GOT3 (cell line): ENCODE measurements at regions not wholly inside any gene's neighbourhood (a gene's known extent, or its start where the extent isn't known, plus 50 kb on each side); places are given as distances from the start of the nearest gene placed in this dataset.

Experiments
- DNase-seq: peaks from one replicate; lab custom pipeline; 2025; ENCODE audit warnings: mixed read lengths; lab: John Stamatoyannopoulos, UW

DNA sequence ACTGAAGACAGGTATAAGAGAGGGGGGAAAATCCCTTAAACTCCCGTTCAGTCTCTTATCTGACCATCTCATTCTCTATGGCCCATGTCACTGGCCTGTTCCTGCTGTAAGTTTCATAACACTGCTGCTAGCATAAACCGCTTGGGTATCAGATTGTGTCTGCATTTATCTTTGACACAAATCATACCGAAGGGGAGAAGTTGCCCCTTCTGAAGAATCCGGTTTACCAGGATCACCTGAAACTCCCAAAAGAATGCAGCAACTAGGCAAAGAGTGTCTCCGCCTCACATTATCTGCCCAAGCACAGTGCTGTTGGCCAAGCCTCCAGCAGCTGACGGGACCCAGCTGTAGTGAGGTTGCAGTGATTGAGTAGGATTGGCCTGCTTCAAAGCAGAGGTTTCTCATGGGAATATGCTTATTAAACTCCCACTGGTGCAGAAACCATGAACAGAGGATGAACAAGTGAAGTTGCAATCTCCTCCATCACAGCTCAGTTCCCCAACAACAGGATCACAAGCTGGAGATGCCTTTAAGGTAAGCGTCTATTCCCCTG lies 71.3 kb upstream of the PUDP start:
- DNase-seq = no peak

DNA sequence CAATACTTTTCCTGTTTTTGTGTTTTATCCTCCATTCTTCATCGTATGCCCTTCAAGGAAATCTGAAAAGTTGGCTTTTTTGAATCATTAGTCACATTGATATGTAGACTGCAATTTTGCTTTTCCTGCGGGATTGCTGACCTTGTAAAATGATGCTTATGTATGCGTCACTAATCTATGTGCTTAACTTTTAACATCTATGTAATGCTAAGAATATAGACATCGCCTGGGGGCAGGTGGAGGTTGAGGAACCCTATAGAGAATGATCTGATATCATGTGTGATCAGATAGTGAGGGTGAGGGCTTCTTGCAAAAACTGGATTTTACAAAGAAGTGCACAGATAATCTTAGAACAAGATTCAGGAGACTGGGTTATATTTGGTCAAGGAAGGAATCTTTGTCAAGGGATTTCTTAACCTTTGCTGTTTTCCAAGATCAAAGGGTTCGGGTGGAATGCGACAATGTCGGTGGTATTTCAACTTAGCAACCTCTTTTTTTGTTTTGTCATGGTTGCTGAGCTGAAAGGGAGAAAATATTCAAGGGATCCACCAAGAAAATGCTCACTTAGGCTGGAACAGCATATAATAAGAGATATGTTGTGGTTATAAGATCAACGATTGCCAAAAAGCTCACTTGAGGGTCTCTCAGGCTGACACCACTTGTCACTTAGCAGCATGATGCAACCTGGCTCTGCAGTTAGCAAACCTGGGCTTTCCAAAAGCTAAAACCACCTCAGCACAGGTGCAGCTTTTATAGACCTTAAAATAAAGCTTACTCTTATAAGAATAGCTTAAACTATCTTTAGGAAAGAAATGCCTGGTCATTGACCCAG lies 70.6 kb upstream of the PUDP start:
- DNase-seq = no peak

DNA sequence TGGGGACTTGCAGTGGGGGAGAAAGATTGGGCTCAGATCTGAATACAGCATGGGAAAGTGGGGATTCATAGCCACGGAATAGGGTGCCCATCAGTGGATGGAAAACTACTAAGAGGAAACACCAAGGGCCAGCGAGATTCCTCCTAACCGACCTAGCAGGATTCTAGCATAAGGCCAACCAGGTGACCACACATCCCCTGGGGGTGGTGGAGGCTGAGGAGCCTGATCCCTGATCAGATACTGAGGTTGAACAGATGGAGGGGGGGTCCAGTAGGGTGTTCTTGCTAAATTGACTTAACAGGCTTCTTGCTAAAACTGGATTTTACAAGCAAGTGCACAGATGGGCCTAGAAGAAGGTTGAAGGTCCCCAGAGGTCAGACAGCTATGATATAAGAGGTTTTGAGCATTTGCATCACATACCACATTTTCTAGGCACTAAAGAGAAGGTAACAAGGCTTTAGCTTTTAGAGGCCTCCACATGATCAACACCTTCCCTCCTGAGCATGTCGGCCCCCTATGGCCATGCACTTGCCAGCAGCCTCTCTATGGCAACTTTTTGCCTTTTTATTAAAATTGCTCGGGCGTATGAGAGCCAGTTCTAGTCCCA lies 69.1 kb upstream of the PUDP start:
- DNase-seq = no peak

DNA sequence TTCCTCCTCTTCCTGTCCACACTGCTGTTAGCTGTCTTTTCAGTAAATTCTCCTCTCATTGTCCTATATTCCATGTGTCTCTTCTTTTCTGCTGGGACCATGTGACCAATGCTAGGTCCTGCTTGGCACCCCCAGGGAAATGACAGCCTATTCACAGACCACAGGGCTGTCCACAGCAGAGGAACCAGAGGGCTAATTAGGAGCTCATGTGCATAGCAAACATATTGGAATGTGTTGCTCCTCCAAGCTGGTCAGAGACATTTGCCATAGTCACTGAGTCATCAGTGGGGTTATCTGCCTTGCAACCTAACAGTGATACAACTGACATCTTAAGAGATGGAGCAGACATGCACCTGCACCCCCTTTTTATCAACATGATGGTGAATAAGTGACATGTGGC lies 67.9 kb upstream of the PUDP start:
- DNase-seq = no peak

DNA sequence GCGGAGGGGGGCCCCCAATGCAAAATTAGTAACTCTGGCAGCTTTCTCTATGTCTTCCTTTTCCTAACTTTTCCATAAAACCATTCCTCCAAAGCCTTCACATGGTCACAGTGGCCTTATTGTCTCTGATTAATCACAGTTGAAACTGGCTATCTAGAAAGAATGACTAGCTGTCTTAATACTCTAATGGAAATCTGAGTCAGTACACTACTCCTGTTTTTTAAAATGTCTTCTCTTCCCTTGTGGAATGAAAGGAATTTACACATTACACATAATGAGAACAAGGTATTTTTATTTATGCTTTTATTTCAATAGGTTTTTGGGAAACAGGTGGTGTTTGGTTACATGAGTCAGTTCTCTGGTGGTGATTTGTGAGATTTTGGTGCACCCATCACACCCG lies 66.3 kb upstream of the PUDP start:
- no peak for DNase-seq

DNA sequence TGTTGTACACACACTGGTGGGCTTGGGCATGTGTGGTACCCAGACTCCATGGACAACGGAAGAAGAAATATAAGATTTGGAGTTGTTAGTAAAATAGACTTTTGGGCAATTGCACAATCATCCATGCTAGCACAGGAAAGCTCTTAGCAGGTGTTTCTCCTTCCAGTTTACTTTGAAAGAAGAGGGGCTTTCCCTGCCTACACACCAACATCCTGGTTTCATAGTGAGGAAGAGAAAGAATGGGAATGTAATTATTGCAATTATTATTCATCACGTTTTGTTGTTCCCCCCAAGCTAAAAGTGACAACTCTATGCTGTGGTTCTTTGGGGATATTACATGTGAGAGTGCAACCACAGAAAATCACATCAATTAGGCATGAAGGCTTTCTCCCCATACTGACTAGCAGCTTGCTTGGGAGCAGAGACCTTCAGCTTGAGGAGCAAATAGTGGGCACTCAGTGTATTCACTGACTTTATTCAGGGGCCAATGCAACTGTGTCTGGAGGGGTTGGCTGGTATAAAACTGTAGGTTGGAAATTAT lies 57.2 kb upstream of the PUDP start:
- DNase-seq = no peak

DNA sequence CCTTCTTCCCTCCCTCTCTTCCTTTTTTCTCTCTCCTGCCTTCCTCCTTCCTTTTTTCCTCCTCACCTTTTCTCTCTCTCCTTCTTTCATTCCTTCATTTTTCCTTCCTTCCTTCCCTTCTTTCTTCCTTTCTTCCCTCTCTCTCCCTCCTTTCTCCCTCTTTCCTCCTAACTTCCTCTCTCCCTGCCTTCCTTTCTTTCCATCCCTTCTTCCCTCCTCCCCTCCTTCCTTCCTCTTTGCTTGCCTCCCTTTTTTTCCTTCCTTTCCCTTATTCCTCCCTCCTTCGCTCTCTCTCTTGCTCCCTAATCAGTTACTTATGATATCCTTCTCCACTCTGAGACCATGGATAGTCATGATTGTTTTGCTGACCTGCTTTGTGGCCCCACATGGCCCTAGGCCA lies 56.7 kb upstream of the PUDP start:
- DNase-seq = no peak

DNA sequence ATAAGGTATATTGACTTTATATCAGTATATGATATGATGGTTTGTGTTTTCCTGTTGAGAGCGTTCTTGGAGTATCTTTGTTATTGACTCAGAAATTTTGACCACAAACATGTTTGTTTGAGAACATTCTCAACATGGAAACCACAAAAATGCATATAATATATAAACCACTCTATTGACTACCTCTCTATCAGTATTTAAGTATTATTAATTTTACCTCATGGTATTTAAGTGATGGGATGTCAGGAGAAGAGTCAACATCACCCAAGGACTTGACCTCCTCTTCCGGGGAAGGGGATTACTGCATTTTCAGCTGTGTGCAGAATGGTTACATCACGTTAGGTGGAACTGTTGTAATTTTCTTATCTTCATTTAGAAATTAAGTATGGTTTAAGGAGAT lies 54.3 kb upstream of the PUDP start:
- DNase-seq = no peak

DNA sequence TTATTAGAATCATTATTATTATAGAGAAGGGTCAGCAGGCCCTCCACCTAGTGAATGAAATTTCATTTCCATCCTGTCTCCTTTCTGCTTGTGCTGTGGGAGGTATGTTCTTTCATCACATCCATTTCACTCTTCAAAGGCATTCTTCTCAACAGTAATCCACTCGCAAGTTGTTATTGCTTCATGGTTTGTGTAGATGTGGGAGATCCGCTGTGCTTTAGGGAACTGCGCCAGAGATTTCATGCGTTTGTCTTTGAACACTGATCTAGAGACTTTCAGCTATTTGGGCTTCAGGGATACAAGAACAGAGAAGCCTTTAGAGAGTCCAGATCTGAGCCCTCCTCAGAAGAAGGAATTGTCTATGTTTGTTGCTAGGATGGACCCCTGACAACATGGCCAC lies 53.5 kb upstream of the PUDP start:
- no peak for DNase-seq

DNA sequence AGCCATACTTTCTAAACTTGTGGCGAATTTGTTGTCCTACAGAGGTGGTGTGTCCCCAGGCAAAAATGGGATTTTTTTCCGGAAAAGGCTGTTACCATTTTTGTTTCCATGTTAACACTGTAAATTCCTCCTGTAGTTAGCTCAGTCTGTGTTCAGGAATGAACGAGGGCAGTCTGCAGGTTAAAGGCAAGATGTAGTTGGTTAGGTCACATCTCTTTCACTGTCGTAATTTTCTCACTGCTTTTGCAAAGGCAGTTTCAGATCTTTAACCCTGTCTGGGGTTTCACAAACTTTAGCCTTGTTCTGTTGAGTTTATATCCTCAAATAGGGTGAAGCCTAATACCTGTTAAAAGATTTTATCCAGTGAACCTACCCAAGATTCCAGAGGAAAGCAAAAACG lies 50.5 kb upstream of the PUDP start:
- DNase-seq = no peak
